Esophagus squamous epithelium (tissue), 5 donors: ENCODE measurements at regions not wholly inside any gene's neighbourhood (a gene's known extent, or its start where the extent isn't known, plus 50 kb on each side); places are given as distances from the start of the nearest gene placed in this dataset.

Experiments used
- DNase-seq: peaks from one replicate; lab custom pipeline; 2025; lab: John Stamatoyannopoulos, UW
- H3K27ac ChIP-seq, 4 donors: fragments of 200-600 bp; sonication (generic); one replicate each; pipeline ENCODE4 v1.5.1; 2016 to 2019; ENCODE audit warnings: mild to moderate bottlenecking in 1 of 4
- H3K27me3 ChIP-seq, 4 donors: fragments of 200-600 bp; sonication (generic); 1 replicate in 3 of 4; 2 replicates in 1 of 4; pipeline versions ENCODE4 v1.5.1 to v1.6.0; 2017 to 2021; ENCODE audit warnings: antibody characterized with exemption in 1 of 4
- H3K36me3 ChIP-seq, 3 donors: fragments of 200-600 bp; sonication (generic); one replicate each; pipeline ENCODE4 v1.5.1; 2016 to 2019
- H3K4me1 ChIP-seq, 3 donors: fragments of 200-600 bp; sonication (generic); one replicate each; pipeline ENCODE4 v1.5.1; 2017 to 2019
- H3K4me3 ChIP-seq, 4 donors: fragments of 200-600 bp; sonication (generic); 1 replicate in 3 of 4; 2 replicates in 1 of 4; pipeline ENCODE4 v1.5.1; 2016 to 2019; ENCODE audit warnings: mild to moderate bottlenecking in 2 of 4, moderate library complexity in 1 of 4
- H3K9me3 ChIP-seq, 3 donors: fragments of 200-600 bp; sonication (generic); one replicate each; pipeline ENCODE4 v1.5.1; 2016 to 2019
- CTCF ChIP-seq, 6 experiments: fragments of 450-650 bp in 4 of 6; fragments of 200-600 bp in 2 of 6; sonication (generic) in 2 of 6; IDR thresholded peaks; one replicate each; pipeline ENCODE4 v1.5.1; 2016 to 2019; ENCODE audit warnings: antibody characterized with exemption in 6 of 6, mild to moderate bottlenecking in 4 of 6, moderate library complexity in 4 of 6
- POLR2A ChIP-seq, 4 donors: fragments of 450-650 bp; IDR thresholded peaks; one replicate each; pipeline ENCODE4 v1.6.1; 2017; ENCODE audit warnings: antibody characterized with exemption in 4 of 4, mild to moderate bottlenecking in 4 of 4, moderate library complexity in 3 of 4
- WGBS, 2 donors: methylation state at CpG; one replicate each; pipeline ENCODE4 v1.1.5; 2018; 5-methylcytosine and 5-hydroxymethylcytosine counted together
- intact Hi-C: fragments of 100-400 bp; cut with DNase I; formaldehyde crosslinking; loops from one replicate; pipeline ENCODE4 v1.15.0; 2022
- donor health status: DM: yes; HTN: yes; CAD: no.

GRCh38 chr1:30450818-30451233 lies 272.6 kb downstream of the MATN1 start:
- no peaks in the 10 kb centered on the region for H3K4me1 ChIP-seq
- H3K27me3 ChIP-seq, result peaks cover 0 to 14% (median 0%) of the 10 kb centered on the region in 4 donors
- H3K36me3 ChIP-seq, result no peaks in the 10 kb centered on the region
- no peaks in the 10 kb centered on the region for H3K9me3 ChIP-seq
- 80 to 96% methylated on average over 1 to 4 of the region's 5 CpGs for WGBS, 2 donors
- no peak overlapping the region for H3K4me3 ChIP-seq
- intact Hi-C loops, result no loop called here
- no peak for TF ChIP-seq CTCF (IDR thresholded peaks at IDR 0.05)
- no peak overlapping the region for H3K27ac ChIP-seq
- no peak for DNase-seq

DNA sequence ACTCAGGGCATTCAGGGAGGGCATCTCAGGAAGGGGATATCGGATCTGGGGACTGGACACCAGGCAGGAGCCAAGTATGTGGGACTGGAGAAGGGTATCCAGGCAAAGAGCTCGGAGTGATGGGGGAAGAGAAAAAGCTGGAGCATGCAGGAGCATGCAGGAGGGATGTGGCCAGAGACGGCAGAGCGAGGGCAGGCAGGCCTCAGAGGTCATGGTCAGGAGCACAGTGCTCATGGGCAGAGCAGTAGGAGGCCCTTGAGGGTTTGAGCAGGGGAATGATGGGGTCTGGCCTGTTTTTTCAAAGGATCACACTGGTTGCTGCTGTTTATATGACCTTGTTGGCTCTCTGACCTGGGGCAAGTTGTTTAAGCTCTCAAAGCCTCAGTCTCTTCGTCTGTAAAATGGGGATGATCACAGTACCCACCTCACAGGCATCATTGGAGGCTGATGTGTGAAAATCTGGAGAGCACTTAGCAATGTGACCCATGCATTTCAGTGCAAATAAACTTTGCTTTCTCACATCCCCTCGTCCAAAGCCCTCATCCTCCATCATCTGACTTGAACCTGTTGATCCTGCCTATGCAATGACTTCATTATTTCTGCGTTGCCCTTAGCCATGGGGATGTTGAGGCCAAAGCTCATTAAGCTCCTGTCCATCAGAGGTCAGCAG lies 273.1 kb downstream of the MATN1 start:
- no peak overlapping the region for H3K27ac ChIP-seq
- intact Hi-C loops, result no loop called here
- H3K27me3 ChIP-seq, result peaks cover 0 to 14% (median 0%) of the 10 kb centered on the region in 4 donors
- TF ChIP-seq CTCF (IDR thresholded peaks at IDR 0.05) (no peak), POLR2A (IDR thresholded peaks at IDR 0.05) (no peak)
- no peaks in the 10 kb centered on the region for H3K4me1 ChIP-seq
- H3K9me3 ChIP-seq, result no peaks in the 10 kb centered on the region
- H3K36me3 ChIP-seq, result no peaks in the 10 kb centered on the region
- no peak overlapping the region for H3K4me3 ChIP-seq
- no peak for DNase-seq
- 64 to 78% methylated on average over 7 of the region's 7 CpGs for WGBS, 2 donors

GRCh38 chr1:30449428-30450147 lies 273.8 kb downstream of the MATN1 start:
- H3K9me3 ChIP-seq, result no peaks in the 10 kb centered on the region
- WGBS, 2 donors, result 86% methylated on average over 3 of the region's 4 CpGs; no CpG with 5 or more reads in 1 of the 2 donors
- H3K4me1 ChIP-seq, result no peaks in the 10 kb centered on the region
- DNase-seq, result no peak
- no peaks in the 10 kb centered on the region for H3K36me3 ChIP-seq
- peaks cover 0 to 14% (median 0%) of the 10 kb centered on the region in 4 donors for H3K27me3 ChIP-seq
- no peak overlapping the region for H3K4me3 ChIP-seq
- no peak overlapping the region for H3K27ac ChIP-seq
- intact Hi-C loops, result no loop called here
- no peak for TF ChIP-seq CTCF (IDR thresholded peaks at IDR 0.05)
- no peak for TF ChIP-seq POLR2A (IDR thresholded peaks at IDR 0.05)

DNA sequence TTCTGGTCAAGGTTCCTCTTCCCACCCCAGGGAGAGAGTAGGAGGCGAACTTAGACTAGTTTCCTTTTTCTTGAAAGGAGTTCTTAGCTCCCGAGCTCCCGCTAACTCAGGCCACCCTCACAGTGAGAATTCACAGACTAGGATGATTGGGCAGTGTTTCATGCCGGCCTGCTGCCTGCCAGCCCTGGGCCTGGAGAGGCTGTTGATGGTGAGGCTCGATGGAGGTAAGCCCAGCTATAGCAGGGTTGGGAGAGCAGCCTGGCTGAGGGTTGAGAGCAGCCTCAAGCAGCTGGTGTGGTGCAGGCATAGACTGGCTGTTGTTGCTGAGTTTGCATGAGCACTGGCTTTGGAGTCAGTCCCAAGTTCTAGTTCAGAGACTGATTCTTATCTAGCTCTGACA lies 274.4 kb downstream of the MATN1 start:
- peaks cover 0 to 14% (median 0%) of the 10 kb centered on the region in 4 donors for H3K27me3 ChIP-seq
- H3K4me3 ChIP-seq, result no peak overlapping the region
- no peaks in the 10 kb centered on the region for H3K9me3 ChIP-seq
- TF ChIP-seq POLR2A (IDR thresholded peaks at IDR 0.05), result no peak
- TF ChIP-seq CTCF (IDR thresholded peaks at IDR 0.05), result no peak
- WGBS, 2 donors, result 40 to 58% methylated on average over 2 to 3 of the region's 5 CpGs
- H3K36me3 ChIP-seq, result no peaks in the 10 kb centered on the region
- no peaks in the 10 kb centered on the region for H3K4me1 ChIP-seq
- no peak overlapping the region for H3K27ac ChIP-seq
- intact Hi-C loops, result no loop called here
- no peak for DNase-seq

DNA sequence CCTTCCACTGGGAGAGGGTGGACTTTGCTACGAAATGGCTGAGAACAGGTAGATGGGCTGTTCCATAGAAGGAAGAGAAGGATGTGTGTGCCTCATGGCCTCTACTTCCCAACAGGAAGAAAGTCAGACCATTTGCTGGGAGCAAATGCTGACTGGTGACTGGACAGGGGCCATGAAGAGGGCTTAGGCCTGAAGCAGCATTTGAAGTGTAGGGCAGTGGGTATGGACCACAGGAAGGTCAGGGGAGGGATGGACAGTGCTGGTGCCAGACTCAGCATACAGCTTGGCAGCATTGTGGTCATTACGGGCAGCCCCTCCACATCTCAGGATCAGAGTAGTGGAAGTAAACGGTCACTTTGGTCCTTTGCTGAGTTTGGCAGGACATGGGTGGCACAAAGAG lies 275.7 kb downstream of the MATN1 start:
- WGBS, 2 donors, result 74 to 85% methylated on average over 3 of the region's 3 CpGs
- intact Hi-C loops, result no loop called here

More for the DNA sequence above, 275.7 kb downstream of the MATN1 start:
- Histone ChIP-seq H3K9me3 (no peaks in the 10 kb centered on the region), H3K36me3 (no peaks in the 10 kb centered on the region), H3K4me3 (no peak overlapping the region), H3K27me3 (peaks cover 0 to 14% (median 0%) of the 10 kb centered on the region in 4 donors), H3K27ac (no peak overlapping the region), H3K4me1 (no peaks in the 10 kb centered on the region)
- DNase-seq, result no peak
- TF ChIP-seq CTCF (IDR thresholded peaks at IDR 0.05) (no peak), POLR2A (IDR thresholded peaks at IDR 0.05) (no peak)
